ENCODE measurements at regions not wholly inside any gene's neighbourhood (a gene's known extent, or its start where the extent isn't known, plus 50 kb on each side); places are given as distances from the start of the nearest gene placed in this dataset.

DNA sequence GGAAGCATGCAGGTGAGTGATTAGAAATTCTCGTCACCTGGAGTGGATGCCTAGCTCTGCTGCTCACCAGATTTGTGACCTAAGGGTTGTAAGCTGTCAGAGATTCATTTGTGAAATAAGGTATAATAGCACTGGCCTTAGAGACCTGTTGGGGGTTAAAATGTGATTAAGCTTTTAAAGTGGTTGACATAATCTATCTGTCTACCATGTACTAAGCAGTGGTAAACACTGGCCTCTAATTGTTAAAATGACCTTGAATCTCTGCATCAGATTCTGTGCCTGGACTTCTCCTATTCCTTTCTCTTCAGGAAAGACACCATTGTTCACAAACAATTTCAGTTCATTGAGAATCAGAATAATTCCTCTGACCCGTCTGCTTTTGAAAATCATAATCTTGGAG is 536.2 kb downstream of the CBLN4 start:
- DNase-seq (ENCODE audit: low spot score) = no peak
- no peaks in the 10 kb centered on the region for H3K36me3 ChIP-seq (replicated peaks; ENCODE audit: insufficient read depth, low read depth)
- H3K27me3 ChIP-seq = no peaks in the 10 kb centered on the region
- H3K27ac ChIP-seq = no peak overlapping the region
- TF ChIP-seq, protein P1, sequence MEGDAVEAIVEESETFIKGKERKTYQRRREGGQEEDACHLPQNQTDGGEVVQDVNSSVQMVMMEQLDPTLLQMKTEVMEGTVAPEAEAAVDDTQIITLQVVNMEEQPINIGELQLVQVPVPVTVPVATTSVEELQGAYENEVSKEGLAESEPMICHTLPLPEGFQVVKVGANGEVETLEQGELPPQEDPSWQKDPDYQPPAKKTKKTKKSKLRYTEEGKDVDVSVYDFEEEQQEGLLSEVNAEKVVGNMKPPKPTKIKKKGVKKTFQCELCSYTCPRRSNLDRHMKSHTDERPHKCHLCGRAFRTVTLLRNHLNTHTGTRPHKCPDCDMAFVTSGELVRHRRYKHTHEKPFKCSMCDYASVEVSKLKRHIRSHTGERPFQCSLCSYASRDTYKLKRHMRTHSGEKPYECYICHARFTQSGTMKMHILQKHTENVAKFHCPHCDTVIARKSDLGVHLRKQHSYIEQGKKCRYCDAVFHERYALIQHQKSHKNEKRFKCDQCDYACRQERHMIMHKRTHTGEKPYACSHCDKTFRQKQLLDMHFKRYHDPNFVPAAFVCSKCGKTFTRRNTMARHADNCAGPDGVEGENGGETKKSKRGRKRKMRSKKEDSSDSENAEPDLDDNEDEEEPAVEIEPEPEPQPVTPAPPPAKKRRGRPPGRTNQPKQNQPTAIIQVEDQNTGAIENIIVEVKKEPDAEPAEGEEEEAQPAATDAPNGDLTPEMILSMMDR (IDR thresholded peaks at IDR 0.05; ENCODE audit: poor library complexity) = no peak
- TF ChIP-seq EZH2 (IDR thresholded peaks at IDR 0.05; ENCODE audit: borderline replicate concordance) (no peak), EZH2phosphoT487 (IDR thresholded peaks at IDR 0.05; ENCODE audit: low read depth, severe bottlenecking, unreplicated experiment) (no peak)
- 68% methylated on average over 2 of the region's 2 CpGs for whole genome bisulfite sequencing (ENCODE audit: low lambda C conversion rate, missing lambda C conversion rate)
- H2AFZ ChIP-seq = no peak overlapping the region
- H3K9me2 ChIP-seq (replicated peaks; ENCODE audit: insufficient read depth) = peaks cover 6% of the 10 kb centered on the region
- H4K20me1 ChIP-seq (ENCODE audit: insufficient read depth, poor library complexity, severe bottlenecking) = no peaks in the 10 kb centered on the region
- no peaks in the 10 kb centered on the region for H3K9me3 ChIP-seq (ENCODE audit: low read depth)
- H3K4me3 ChIP-seq = no peak overlapping the region
- no peaks in the 10 kb centered on the region for H3K79me2 ChIP-seq
- H3K4me2 ChIP-seq = no peak overlapping the region
- peaks cover 8% of the 10 kb centered on the region for H3K4me1 ChIP-seq (ENCODE audit: insufficient read depth)

DNA sequence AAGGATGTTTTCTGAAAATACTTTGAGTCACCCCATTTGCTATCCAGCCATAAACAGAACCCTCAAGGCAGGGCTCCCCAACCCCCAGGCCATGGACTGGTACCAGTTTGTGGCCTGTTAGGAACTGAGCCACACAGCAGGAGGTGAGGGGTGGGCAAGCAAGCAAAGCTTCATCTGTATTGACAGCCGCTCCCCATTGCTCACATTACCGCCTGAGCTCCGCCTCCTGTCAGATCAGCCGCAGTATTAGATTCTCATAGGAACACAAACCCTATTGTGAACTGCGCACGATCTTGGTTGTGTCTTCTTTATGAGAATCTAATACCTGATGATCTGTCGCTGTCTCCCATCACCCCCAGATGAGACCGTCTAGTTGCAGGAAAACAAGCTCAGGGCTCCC is 543.8 kb downstream of the CBLN4 start:
- no peak overlapping the region for H2AFZ ChIP-seq
- no peaks in the 10 kb centered on the region for H3K27me3 ChIP-seq
- no peaks in the 10 kb centered on the region for H4K20me1 ChIP-seq (ENCODE audit: insufficient read depth, poor library complexity, severe bottlenecking)
- H3K4me1 ChIP-seq (ENCODE audit: insufficient read depth) = no peaks in the 10 kb centered on the region
- H3K9me3 ChIP-seq (ENCODE audit: low read depth) = no peaks in the 10 kb centered on the region
- 97% methylated on average over 8 of the region's 8 CpGs for WGBS (ENCODE audit: low lambda C conversion rate, missing lambda C conversion rate)
- H3K79me2 ChIP-seq = no peaks in the 10 kb centered on the region
- no peak for DNase-seq (ENCODE audit: low spot score)
- no peaks in the 10 kb centered on the region for H3K36me3 ChIP-seq (replicated peaks; ENCODE audit: insufficient read depth, low read depth)
- H3K9me2 ChIP-seq (replicated peaks; ENCODE audit: insufficient read depth) = peaks cover 6% of the 10 kb centered on the region
- H3K27ac ChIP-seq = no peak overlapping the region
- H3K4me2 ChIP-seq = no peak overlapping the region
- H3K4me3 ChIP-seq = no peak overlapping the region
- TF ChIP-seq, protein P1 (IDR thresholded peaks at IDR 0.05; ENCODE audit: poor library complexity) = no peak

DNA sequence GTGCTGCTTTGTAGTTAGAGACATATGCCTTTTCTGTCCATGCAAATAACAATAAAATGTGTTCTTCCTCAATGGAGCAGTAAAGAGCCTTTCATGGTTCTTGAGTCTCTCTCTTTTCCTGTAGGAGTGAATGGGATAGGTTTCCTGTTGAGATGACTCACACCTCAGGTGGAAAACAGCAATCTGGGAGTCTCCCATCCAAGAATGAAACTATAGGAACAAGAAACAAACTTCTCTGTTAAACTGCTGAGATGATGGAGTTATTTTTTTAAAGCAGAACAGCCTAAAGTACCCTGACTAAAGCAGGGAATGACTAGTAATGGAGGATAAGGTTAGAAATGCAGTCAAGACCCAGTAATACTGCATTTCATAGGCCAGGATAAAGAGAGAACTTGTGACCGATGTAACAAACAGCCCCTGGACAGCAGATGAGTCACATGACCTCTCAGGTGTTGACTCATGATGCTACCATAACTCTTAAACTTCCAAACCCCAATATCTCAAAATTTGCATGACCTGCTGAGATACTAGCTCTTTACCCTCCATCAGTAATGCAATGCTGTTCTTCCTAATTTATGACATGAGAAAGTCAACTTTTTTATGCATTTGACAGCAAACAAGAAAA is 548.9 kb downstream of the CBLN4 start:
- no peaks in the 10 kb centered on the region for H3K27me3 ChIP-seq
- H3K9me3 ChIP-seq (ENCODE audit: low read depth) = no peaks in the 10 kb centered on the region
- no peaks in the 10 kb centered on the region for H3K4me1 ChIP-seq (ENCODE audit: insufficient read depth)
- no peaks in the 10 kb centered on the region for H3K79me2 ChIP-seq
- H3K27ac ChIP-seq = no peak overlapping the region
- H3K36me3 ChIP-seq (replicated peaks; ENCODE audit: insufficient read depth, low read depth) = no peaks in the 10 kb centered on the region
- H3K4me2 ChIP-seq = no peak overlapping the region
- no peaks in the 10 kb centered on the region for H4K20me1 ChIP-seq (ENCODE audit: insufficient read depth, poor library complexity, severe bottlenecking)
- H3K9me2 ChIP-seq (replicated peaks; ENCODE audit: insufficient read depth) = no peaks in the 10 kb centered on the region
- DNase-seq (ENCODE audit: low spot score) = no peak
- TF ChIP-seq, protein P1 (IDR thresholded peaks at IDR 0.05; ENCODE audit: poor library complexity) = no peak
- TF ChIP-seq EZH2phosphoT487 (IDR thresholded peaks at IDR 0.05; ENCODE audit: low read depth, severe bottlenecking, unreplicated experiment) (no peak), EZH2 (IDR thresholded peaks at IDR 0.05; ENCODE audit: borderline replicate concordance) (no peak)
- no peak overlapping the region for H3K4me3 ChIP-seq
- no peak overlapping the region for H2AFZ ChIP-seq
- 90% methylated on average over 1 of the region's 1 CpG for WGBS (ENCODE audit: low lambda C conversion rate, missing lambda C conversion rate)

DNA sequence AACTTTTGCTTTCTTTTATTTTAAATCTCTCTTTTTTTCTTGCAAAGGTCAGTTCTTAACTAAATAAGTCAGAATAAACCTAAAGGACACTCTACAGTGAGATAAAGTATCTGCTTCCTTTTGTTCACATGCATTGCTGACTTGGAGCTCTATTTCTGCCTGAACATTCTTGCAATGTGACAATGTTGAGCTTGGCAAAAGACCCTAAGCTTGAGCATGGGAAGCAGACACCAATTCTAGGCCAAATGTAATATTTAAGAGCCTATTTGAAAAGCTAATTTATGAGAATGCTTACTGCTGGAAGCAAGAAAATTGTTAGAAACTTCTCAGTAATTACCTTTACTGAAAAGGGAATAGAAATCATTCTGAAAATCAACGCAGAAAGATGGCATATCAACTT is 556.2 kb downstream of the CBLN4 start:
- H3K9me2 ChIP-seq (replicated peaks; ENCODE audit: insufficient read depth) = no peaks in the 10 kb centered on the region
- no peaks in the 10 kb centered on the region for H4K20me1 ChIP-seq (ENCODE audit: insufficient read depth, poor library complexity, severe bottlenecking)
- H3K4me1 ChIP-seq (ENCODE audit: insufficient read depth) = no peaks in the 10 kb centered on the region
- H3K79me2 ChIP-seq = no peaks in the 10 kb centered on the region
- H3K9me3 ChIP-seq (ENCODE audit: low read depth) = no peaks in the 10 kb centered on the region
- DNase-seq (ENCODE audit: low spot score) = no peak
- WGBS (ENCODE audit: low lambda C conversion rate, missing lambda C conversion rate) = 78% methylated on average over 1 of the region's 1 CpG
- H3K27me3 ChIP-seq = no peaks in the 10 kb centered on the region
- no peak overlapping the region for H3K4me2 ChIP-seq
- no peak overlapping the region for H3K27ac ChIP-seq
- H3K4me3 ChIP-seq = no peak overlapping the region
- no peak overlapping the region for H2AFZ ChIP-seq
- no peaks in the 10 kb centered on the region for H3K36me3 ChIP-seq (replicated peaks; ENCODE audit: insufficient read depth, low read depth)
- TF ChIP-seq EZH2 (IDR thresholded peaks at IDR 0.05; ENCODE audit: borderline replicate concordance) = no peak
